Esophagus squamous epithelium (tissue), 4 donors: ENCODE measurements at regions not wholly inside any gene's neighbourhood (a gene's known extent, or its start where the extent isn't known, plus 50 kb on each side); places are given as distances from the start of the nearest gene placed in this dataset.

Experiments used
- CTCF ChIP-seq, 6 experiments: fragments of 450-650 bp in 4 of 6; fragments of 200-600 bp in 2 of 6; sonication (generic) in 2 of 6; IDR thresholded peaks; one replicate each; pipeline ENCODE4 v1.5.1; 2016 to 2019; ENCODE audit warnings: antibody characterized with exemption in 6 of 6, mild to moderate bottlenecking in 4 of 6, moderate library complexity in 4 of 6
- POLR2A ChIP-seq, 4 donors: fragments of 450-650 bp; IDR thresholded peaks; one replicate each; pipeline ENCODE4 v1.6.1; 2017; ENCODE audit warnings: antibody characterized with exemption in 4 of 4, mild to moderate bottlenecking in 4 of 4, moderate library complexity in 3 of 4

GRCh38 chrX:68929332-68930150 is 100.7 kb downstream of the EFNB1 start:
- TF ChIP-seq POLR2A (IDR thresholded peaks at IDR 0.05) (no peak), CTCF (IDR thresholded peaks at IDR 0.05) (no peak)
